ENCODE measurements at regions not wholly inside any gene's neighbourhood (a gene's known extent, or its start where the extent isn't known, plus 50 kb on each side); places are given as distances from the start of the nearest gene placed in this dataset.

DNA sequence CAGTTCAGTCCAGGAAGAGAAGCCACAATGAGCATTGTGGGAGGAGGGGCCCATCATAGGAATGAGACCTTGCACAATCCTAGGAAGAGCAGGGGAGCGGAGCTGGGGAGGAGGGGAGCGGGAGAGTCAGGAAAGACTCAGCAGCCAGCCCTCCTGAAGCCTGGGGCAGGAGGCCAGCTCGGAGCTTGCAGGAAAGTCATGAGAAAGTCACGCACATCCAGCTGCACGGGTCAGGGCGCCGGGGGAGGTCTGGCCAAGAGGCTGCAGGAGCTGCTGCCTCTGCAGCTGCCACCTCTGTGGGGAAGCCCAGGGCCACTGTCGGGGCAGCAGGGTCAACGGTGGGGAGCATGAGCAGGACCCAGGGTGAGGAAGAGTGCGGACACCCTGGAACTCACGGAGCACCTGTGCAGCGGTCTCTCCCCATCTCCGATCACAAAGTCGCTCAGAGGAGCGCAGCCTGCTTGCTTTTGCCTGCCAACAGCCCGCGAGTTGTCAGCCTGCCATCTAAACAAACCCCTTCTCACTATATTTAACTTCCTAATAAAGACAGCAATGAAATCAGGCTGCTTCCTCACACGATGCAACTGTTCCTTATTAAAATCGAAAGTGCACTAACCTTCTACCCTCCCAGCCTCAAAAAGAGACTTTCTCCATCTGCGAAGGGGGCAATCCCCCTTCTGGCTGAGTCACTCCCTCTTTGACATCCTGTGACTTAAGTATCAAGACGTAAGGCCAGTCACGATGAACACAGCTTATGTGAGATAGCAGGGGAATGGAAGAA is 52.9 kb upstream of the RTL6 start:
- DNase-seq (ENCODE audit: low spot score in 2 of 2) (peak in 1 of 2 donors; percentile 54), ATAC-seq (peak; percentile 98)
- H3K4me1 Mint-ChIP-seq = peaks cover 17% of the 10 kb centered on the region
- H3K4me3 Mint-ChIP-seq = no peak overlapping the region
- H3K9me3 Mint-ChIP-seq = no peaks in the 10 kb centered on the region
- H3K36me3 Mint-ChIP-seq = no peaks in the 10 kb centered on the region
- H3K27ac Mint-ChIP-seq = no peak overlapping the region

DNA sequence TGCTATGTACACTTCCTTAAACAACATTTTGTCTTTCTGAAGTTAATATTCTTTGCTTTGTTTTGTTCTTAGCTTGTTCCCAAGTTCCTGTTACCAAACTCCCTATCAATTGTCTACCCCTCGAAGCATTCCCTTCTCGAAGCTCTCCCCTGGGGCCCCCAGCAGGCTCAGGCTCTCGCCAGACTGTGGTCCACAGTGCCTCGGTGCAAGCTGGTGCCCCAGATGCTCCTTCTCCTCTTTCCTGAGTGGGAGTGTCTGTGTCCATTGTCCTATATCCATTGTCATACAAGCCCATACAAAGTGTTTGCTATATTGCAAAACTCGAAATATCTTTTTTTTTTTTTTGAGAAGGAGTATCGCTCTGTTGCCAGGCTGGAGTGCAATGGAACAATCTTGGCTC is 51.7 kb upstream of the RTL6 start:
- ATAC-seq (no peak), DNase-seq (ENCODE audit: low spot score in 2 of 2) (no peak)
- Mint-ChIP-seq H3K27ac (no peak overlapping the region), H3K4me3 (no peak overlapping the region), H3K4me1 (peaks cover 19% of the 10 kb centered on the region), H3K36me3 (no peaks in the 10 kb centered on the region), H3K9me3 (no peaks in the 10 kb centered on the region)

DNA sequence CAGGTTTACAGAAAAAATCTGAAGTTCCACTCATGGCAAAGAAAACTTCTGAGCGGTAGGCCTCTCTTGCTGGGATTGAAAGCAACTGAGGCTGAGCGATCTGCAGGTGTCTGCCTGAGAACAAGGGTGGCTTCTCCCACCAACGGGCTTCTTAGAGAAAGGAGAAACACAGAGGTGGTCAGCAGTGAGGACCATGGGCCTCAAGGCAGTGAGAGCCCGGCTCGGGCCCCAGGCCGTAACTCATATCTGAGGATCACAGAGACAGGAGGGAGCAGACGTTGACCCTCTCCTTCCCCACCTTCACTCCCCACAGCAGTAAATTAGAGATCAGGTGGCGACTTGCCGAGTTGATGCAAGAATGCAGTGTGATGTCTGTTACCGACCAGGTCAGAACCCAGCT is 50.9 kb upstream of the RTL6 start:
- no peak for ATAC-seq
- H3K27ac Mint-ChIP-seq = no peak overlapping the region
- H3K4me3 Mint-ChIP-seq = no peak overlapping the region
- DNase-seq (ENCODE audit: low spot score in 2 of 2) = no peak
- no peaks in the 10 kb centered on the region for H3K9me3 Mint-ChIP-seq
- H3K4me1 Mint-ChIP-seq = peaks cover 26% of the 10 kb centered on the region
- no peaks in the 10 kb centered on the region for H3K36me3 Mint-ChIP-seq
